ENCODE measurements at regions not wholly inside any gene's neighbourhood (a gene's known extent, or its start where the extent isn't known, plus 50 kb on each side); places are given as distances from the start of the nearest gene placed in this dataset.

- no peak for DNase-seq (ENCODE audit: low spot score)
- no peak for TF ChIP-seq CTCF (IDR thresholded peaks at IDR 0.05)
- no peak overlapping the region for H3K27ac ChIP-seq
- H3K36me3 ChIP-seq: no peaks in the 10 kb centered on the region
- H3K4me3 ChIP-seq: no peak overlapping the region
- H3K9me3 ChIP-seq: no peaks in the 10 kb centered on the region
- no peaks in the 10 kb centered on the region for H3K27me3 ChIP-seq
- H3K4me1 ChIP-seq: no peaks in the 10 kb centered on the region
These were observed 618.8 kb downstream of the METTL4 start for GRCh38 chr18:1952486-1952885.

GRCh38 chr18:1954583-1955312, 616.6 kb downstream of the METTL4 start:
- Histone ChIP-seq H3K27me3 (no peaks in the 10 kb centered on the region), H3K27ac (no peak overlapping the region), H3K4me3 (no peak overlapping the region), H3K36me3 (no peaks in the 10 kb centered on the region), H3K4me1 (no peaks in the 10 kb centered on the region), H3K9me3 (no peaks in the 10 kb centered on the region)
- no peak for TF ChIP-seq CTCF (IDR thresholded peaks at IDR 0.05)
- DNase-seq (ENCODE audit: low spot score): no peak

GRCh38 chr18:1958798-1959197, 612.5 kb downstream of the METTL4 start:
- Histone ChIP-seq H3K4me3 (no peak overlapping the region), H3K27ac (no peak overlapping the region), H3K27me3 (no peaks in the 10 kb centered on the region), H3K9me3 (no peaks in the 10 kb centered on the region), H3K36me3 (no peaks in the 10 kb centered on the region), H3K4me1 (no peaks in the 10 kb centered on the region)
- TF ChIP-seq CTCF (IDR thresholded peaks at IDR 0.05): no peak
- DNase-seq (ENCODE audit: low spot score): no peak

GRCh38 chr18:1965016-1965415, 606.3 kb downstream of the METTL4 start:
- Histone ChIP-seq H3K36me3 (no peaks in the 10 kb centered on the region), H3K27ac (no peak overlapping the region), H3K27me3 (no peaks in the 10 kb centered on the region), H3K4me1 (no peaks in the 10 kb centered on the region), H3K9me3 (no peaks in the 10 kb centered on the region), H3K4me3 (no peak overlapping the region)
- no peak for DNase-seq (ENCODE audit: low spot score)
- TF ChIP-seq CTCF (IDR thresholded peaks at IDR 0.05): no peak

GRCh38 chr18:1965541-1965940, 605.8 kb downstream of the METTL4 start:
- Histone ChIP-seq H3K27ac (no peak overlapping the region), H3K36me3 (no peaks in the 10 kb centered on the region), H3K4me1 (no peaks in the 10 kb centered on the region), H3K9me3 (no peaks in the 10 kb centered on the region), H3K27me3 (no peaks in the 10 kb centered on the region), H3K4me3 (no peak overlapping the region)
- TF ChIP-seq CTCF (IDR thresholded peaks at IDR 0.05): no peak
- no peak for DNase-seq (ENCODE audit: low spot score)
